ENCODE measurements at regions not wholly inside any gene's neighbourhood (a gene's known extent, or its start where the extent isn't known, plus 50 kb on each side); places are given as distances from the start of the nearest gene placed in this dataset.

DNA sequence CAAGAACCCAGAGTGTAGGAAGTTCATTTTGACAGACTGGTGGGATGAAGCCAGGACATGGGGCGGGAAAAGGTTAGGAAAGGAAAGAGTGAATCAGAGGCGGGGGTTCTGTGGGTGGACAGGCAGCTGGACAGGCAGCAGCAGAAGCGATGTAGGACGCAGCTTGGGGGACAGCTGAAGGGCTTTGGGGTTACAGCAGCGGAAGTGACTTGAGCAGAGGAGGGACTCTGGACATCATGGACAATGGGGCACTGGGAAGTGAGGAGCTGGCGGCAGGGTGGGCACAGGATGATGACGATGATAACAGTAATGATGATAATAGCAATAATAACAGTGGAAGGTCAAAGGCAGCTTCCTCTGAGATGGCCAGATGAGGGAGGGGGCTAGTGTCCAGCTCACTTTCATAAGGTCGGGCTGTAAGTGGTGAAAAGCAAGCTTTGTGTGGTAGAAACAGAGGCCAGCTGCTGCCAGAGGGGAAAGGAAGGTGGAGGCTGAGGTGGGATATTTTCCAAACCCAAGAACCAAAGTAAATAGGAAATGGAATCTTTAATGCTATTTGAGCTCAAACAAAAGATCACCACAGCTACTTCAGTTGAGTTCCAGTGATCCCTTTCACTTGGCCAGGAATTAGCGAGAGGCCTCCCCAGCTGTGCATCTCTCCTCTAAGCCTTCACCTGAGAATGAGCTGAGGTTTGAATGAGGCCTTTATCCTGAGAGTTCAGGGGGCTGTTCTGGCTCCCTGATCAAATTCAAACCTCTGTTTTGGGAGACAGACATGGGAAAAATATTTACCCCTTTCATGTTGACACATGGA is 433.5 kb downstream of the DHX35 start:
- no peak for DNase-seq (ENCODE audit: low spot score)

DNA sequence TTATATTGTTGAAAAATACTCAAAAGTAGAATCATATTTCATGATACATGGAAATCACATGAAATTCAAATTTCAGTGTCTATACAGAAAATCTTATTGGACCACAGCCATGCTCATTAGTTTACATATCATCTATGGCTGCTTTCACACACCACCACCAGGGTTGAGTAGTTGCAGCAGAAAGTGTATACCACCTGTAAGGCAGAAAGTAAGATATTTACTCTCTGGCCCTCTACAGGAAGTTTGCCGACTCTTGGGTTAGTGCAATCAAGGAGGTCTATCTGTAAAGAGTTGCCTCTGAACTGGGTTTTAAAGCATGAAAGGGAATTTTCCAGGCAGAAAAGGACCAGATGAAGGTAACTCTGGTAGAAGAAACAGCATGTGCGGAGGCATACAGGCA is 432.3 kb downstream of the DHX35 start:
- no peak for DNase-seq (ENCODE audit: low spot score)

DNA sequence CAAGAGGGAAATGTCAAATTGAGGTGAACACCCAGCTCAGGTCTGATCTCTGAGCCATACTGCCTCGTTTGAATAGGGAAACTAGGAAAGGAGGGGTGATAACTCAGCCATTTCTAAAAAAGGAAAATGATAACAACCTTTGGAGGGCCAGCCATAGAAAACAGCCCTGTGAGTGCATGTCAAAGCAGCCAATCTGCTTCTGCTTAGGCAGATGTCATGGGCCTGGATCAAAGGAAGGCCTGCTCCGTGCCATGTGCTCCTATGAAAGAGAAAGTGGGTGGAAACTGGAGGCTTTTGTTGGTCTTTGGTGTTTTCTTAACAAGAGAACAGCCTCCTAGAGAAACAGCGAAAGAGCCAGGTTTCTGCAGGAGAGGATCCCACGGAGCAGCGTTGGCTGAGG is 428.0 kb downstream of the DHX35 start:
- DNase-seq (ENCODE audit: low spot score): no peak

DNA sequence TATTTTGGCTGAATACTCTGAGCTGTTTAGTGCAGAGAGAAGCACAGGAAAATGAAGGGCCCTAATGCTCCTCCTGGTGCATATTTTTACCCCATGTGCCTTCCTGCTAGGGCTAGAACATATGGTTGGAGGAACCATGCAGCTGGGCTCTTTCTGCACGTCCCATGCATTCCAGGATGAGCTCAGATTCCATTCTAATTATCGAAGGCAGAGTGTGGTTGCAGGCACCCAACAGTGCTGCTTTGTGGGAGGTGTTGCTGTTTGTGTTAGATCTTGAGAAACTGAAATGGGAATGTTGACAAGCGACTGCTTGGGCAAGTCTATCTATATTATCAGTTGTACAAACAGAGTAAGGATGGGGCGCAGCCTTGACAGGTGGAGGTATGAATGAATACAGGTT is 419.5 kb downstream of the DHX35 start:
- no peak for DNase-seq (ENCODE audit: low spot score)

DNA sequence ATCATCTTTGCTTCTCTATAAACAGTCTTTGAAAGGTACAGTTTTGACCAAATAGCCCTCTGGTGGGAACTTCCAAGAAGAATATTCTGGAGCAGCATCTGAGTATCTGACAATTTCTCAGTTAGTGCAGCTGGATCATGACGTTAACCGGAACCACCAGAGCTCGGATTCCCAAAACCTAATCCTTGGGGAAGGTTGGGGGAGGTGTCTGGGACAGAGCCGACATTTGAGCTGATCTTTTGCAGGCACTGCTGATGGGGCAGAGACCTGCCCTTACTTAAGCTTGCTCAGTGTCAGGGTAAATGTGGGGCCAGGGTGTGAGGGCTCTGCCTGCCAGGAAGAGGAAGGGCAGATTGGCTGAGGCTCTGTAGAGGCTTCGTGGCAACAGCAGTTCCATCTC is 416.6 kb downstream of the DHX35 start:
- no peak for DNase-seq (ENCODE audit: low spot score)

DNA sequence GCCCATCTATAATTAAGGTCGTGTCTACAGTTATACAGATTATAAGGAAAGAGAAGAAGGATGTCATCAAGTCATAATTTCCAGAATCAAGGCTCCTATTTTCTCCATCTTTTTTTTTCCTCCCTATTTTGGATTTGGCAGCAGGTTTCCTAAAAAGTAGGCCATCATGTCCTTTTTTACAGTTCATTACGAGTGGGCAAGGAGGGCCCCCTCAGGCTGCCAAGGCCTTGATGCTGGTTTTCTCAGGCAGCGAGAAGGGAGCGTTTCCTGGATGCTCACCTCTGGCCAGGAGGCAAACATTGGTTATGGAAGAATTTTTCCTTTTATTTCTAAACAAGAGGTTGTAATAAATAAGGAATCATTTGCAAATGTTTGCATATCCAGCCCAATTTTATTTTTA is 414.6 kb downstream of the DHX35 start:
- DNase-seq (ENCODE audit: low spot score): no peak

DNA sequence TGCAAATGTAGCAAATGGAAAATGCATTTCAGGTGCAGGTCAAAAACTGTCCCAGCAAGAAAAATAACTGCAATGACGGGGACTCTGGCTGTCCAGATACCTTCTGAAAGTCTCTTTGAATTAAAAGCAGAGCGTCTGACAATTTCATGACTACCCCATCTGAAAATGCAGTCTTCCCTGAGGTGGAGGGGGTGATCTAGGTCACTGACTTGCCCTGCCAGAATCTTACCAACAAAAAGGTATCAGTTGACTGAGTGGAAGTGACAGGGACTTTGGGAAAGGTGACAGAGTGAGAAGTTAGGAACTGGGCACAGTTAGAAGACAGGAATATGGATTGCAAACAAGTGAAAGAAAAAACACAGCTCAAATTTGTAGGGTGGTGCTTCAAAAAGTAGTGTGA is 402.2 kb downstream of the DHX35 start:
- DNase-seq (ENCODE audit: low spot score): no peak

DNA sequence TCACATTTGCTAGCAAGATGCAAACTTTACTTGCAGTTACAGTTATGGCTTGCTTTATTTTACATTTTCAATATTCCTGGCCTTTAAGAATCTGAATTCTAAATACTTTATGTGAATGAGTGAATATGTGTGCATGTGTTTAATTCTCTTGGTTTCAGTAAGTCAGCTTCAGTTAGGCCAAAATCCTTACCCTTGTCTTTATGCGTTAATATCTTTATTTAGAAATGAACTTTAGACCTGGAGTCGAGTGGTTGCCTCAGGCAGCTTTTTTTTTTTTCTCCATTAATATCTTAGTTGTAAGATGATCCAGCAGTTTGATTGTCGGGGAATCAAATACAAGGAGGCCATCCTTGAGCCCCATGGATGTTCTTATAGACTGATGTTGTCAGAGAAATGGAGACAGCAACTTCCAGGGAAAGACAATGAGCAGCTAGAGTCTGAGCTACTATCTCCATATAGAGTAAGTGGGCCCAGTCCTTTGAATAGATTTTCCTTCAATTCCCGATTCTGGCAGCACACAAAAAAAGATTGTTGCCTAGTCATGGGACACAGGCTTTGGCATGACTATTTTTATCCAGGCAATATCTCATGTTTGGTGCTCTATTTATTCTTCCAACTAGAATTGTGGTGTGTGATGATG is 398.0 kb downstream of the DHX35 start:
- DNase-seq (ENCODE audit: low spot score): no peak

DNA sequence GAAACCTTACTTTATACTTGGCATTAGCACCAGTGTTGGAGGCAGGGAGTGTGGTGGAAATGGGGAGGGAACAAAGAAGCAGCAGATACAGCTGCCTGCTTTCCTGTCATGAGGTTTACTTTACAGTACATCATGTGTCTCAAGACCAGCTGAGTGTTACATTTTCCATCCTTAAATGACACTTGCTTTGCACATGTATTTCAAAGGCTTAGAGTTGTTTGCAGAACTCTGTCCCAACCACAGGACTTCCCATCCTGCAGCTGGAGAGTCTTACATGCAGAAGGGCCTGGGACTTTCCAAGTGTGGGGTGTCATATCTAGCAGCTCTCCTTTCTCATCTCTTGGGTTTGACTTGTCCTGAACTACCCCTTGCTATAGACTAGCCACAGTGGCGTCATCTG is 395.9 kb downstream of the DHX35 start:
- no peak for DNase-seq (ENCODE audit: low spot score)

DNA sequence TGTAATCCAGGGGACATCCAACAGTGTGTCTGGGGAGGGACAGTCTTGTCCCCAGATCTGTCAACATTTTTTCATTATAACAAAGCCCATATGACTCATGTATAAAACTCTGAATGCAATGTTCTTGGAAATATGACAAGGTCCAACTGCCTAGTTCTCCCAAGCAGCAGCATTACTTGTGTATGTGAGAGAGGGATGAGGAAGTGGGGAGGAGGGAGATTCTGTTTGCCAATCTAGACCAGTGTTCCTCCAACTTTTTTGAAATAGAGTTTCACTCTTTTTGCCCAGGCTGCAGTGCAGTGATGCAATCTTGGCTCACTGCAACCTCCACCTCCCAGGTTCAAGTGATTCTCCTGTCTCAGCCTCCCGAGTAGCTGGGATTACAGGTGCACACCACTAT is 394.8 kb downstream of the DHX35 start:
- no peak for DNase-seq (ENCODE audit: low spot score)

DNA sequence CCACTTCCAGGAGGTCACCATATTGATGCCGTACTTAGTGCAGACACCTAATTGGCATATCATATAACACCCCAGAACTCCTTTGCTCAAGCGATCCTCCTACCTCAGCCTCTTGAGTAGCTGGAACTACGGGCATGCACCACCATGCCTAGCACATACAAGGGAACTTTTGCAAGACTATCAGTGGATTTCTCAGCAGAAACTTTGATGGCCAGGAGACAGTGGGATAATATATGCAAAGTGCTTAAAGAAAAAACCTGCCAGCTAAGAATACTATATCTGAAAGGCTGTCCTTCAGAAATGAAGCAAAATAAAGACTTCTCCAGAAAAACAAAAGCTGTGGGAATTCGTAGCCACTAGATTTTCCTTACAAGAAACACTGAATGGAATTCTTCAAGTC is 387.1 kb downstream of the DHX35 start:
- DNase-seq (ENCODE audit: low spot score): no peak

DNA sequence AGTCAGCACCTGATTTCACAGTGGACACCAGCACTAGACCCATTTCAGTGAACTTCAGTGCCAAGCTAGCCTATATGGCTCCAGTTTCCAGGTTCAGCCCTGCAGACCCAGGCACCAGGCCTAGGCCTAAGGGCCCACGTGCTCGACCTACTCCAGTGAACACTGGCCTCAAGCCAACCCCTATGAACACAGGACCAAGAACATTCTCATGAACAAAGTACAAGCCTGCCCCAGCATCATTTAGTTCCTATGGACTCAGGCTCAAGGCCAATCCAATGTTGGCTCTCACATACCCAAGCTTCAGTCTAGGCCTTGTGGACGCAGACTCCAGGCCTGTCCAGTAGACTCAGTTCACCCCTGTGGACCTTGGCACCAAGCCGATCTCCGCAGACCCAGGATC is 385.5 kb downstream of the DHX35 start:
- no peak for DNase-seq (ENCODE audit: low spot score)

DNA sequence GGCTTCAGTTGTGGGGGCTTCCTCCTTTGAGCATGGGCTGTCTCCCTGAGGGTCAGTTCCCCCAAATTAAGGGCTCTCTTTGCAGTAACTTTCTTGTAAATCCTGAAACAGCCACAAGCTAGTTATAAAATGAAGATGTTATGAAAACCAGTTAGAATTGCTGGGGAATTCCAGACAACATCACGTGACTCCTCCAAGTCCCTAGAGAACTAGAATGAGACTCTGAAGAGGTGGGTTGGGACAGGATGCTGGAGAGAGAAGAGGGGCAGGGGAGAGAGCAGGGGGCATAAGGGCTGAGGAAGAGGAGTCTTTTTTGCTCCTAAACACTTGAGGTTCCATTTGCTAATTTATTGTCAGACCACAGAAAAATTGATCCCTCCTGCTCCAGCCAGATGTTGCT is 380.3 kb downstream of the DHX35 start:
- DNase-seq (ENCODE audit: low spot score): no peak

DNA sequence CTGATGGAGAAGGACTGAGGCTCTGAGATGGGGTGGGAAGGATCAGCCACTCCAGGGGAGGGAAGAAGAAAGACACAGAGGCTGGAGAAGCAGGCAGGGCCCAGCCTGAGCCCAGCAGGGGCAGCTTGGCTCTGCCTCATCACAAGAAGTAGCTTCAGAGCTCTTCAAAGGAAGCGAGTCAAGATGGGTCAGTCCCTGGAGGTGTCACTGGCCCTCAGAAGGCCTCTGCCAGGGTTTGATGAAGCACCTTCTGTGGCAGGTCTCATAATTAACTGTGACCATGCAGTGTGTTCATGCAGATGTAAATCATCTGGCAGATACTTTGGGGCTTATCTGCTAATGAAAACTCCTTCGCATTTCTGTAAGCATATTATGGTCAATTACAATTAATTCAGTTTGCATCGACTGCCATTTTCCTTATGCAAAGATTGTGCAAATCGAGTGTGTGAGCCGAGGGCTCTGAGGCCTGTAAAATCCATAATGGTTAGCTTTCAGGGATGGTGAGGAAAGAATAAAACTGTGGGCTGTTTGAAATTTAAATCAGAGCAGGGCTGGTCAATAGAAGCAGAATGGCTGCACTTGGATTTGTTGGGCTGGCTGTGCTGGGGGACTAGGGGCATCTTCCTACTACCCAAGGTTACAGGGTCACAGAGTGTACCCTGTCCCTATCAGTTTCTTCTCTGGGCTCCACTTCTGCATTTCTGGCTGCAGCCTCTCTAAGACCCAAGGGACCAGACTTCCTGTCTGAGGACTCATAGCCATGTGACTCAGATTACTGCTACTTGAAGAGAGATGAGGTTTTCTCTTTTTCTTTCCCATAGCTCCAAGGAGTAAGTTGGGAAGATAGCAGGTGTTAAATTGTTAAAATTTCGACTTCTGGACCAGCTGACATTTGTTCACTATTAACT is 376.6 kb downstream of the DHX35 start:
- no peak for DNase-seq (ENCODE audit: low spot score)

DNA sequence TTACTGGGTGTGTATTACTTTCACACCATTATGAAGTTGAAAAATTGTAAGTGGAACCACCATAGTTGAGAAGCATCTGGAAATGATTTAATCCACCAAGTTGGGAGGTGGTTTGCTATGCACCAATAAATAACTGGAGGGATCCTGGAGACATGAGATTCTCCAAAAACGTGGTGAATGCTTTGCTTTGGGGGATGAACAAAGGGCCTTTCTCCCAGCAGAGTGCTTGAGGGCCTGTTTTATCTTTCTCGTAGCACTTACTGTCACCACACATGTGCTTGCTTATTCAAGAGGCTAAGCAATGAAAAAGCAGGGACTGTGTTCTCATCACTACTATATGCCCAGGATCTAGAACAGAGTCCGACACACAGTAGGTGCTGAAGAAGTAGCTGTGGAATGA is 371.1 kb downstream of the DHX35 start:
- no peak for DNase-seq (ENCODE audit: low spot score)

DNA sequence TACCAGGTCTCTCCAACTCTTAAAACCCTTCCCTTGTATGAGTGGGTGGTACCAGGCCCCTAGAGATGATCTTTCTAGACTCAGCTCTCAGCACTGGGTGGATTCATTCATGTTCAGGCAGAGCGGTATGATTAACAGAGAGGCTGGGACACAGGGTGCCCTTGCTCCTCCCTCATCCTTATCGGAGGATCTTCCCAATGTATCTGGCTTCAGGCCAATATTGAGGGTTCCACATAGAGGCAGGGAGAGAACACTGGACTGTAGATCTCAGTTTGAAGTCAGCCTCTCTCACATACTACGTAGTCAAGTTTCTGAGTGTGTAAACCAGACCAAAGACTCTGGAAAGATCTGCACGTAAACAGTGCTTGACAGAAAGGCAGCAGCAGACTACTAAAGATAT is 366.2 kb downstream of the DHX35 start:
- DNase-seq (ENCODE audit: low spot score): no peak

DNA sequence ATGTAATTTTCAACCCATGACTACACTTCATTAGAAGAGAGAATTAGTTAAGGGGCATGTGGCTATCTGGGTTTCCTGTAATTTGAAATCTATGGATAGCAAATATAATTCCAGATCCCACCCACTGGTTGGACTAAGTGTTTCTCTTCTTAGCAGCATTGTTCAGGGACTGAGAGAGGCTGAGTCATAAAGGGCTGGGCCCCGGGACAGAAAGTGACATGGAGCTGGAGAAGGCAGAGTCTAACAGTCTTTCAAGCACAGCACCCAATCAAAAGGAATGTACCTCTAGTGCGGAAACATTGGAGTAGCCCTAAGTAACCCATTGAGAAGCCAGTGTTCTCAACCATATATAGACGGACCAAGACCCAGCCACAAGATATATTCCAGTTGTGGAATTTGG is 363.9 kb downstream of the DHX35 start:
- no peak for DNase-seq (ENCODE audit: low spot score)

DNA sequence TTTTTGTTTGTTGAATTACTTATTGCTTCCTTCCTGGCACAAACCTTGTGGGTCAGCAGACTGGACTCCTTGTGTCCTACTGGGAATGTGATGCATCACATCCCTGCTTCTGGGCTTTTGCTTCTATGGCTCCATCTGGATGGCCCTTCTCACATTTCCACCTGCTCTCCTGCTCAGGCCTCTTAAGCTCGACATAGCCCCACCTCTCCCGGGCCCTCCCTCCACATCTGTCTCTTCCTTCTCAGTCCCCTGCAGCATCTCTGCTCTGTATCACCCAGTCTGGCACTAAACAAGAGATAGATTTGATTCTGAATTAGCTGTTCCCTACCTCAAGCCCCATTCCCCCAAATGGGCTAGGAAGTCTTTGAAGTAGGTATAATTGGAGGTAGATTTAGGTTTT is 356.8 kb downstream of the DHX35 start:
- DNase-seq (ENCODE audit: low spot score): no peak

DNA sequence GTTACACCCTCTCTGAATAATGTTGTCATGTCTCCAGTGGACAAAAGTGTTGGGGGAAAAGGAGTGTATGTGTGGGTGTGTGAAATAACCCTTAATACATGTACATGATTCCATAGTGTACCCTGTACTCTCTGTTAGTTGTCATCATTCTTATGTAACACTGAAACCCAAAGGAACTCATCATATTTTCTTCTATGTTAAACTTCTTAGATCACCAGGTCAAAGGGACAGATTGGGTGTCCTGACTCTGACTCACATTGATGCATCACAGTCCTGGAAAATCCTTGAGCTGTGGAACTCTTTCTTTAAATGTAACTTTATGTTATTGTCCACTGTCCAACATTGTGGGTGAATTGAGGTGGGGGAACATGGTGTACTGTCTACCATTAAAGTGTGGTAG is 350.5 kb downstream of the DHX35 start:
- no peak for DNase-seq (ENCODE audit: low spot score)

DNA sequence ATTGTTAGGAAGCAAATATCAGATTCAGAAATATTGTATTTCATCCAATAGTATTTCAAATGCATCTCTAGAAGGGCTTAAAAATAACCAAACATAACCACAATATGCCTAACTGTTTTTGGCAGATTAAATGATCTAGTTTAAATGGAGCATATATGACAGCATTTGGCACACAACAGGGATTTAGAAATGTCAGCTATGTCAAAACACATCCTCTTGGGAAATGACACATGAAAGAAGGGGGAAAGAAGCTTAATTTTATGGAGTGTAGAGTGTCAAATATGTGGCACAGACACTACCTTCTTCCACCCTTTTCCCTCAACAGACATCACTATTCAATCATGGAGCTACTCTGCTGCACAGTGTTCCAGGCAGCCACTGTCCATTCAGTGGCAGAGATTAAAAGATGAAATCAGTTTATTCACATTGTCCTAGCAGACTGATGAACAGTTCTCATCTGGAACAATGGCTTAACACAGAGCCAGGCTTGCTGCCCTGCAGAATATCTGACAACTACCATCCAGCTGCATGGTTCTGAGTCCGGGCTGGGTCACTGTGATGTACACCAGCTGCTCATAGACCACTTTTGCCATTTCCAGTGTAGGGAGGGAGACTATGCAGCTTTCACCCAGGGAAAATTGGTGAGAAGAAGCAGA is 349.8 kb downstream of the DHX35 start:
- DNase-seq (ENCODE audit: low spot score): no peak

DNA sequence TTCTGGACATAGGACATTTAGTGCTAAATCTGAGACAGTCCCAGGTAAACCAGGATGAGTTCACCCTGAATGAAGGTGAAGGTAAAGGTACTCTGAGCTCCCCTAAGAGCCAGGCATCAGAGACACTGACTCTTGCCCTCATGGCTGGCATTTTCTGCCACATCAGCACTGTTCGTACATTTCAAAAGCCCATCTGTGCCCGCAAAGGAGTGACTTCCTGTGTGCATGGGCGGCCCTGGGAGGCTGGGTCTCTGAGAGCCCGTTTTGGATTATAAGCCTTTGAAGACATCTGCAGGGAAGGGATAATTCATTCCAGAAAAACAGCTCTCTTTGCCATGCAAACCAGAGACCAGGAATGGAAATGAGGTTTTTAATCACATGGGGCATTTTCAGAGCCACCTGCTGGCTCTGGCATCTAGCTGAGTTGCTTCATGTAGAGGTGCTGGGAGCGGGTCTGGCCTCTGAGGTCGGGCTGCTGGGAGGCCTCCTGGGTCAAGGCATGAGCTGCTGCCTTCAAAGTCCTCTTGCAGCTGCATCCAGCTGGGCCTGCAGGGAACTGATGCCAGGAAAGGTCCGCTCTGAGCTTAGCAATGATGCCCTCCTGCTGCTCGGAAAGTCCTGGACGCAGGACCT is 348.3 kb downstream of the DHX35 start:
- no peak for DNase-seq (ENCODE audit: low spot score)

DNA sequence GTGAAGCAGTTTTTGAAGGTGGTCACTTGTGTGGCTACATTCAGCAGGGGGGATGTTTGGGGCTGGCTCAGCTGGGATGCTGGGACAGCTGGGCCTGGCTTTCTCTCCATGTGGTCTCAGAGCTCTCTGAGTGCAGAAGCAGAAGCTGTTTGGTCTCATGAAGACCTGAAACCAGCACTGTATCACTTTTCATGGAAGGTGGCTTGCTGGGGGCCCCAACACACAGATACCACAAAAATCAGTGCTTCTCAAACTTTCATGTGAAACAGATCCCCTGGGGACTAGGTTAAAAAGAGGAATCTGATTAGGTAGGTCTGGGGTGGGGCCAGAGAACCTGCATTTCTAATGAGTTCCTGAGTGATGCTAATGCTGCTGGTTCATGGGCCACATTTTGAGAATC is 347.3 kb downstream of the DHX35 start:
- DNase-seq (ENCODE audit: low spot score): no peak
